ENCODE measurements at regions not wholly inside any gene's neighbourhood (a gene's known extent, or its start where the extent isn't known, plus 50 kb on each side); places are given as distances from the start of the nearest gene placed in this dataset.

DNA sequence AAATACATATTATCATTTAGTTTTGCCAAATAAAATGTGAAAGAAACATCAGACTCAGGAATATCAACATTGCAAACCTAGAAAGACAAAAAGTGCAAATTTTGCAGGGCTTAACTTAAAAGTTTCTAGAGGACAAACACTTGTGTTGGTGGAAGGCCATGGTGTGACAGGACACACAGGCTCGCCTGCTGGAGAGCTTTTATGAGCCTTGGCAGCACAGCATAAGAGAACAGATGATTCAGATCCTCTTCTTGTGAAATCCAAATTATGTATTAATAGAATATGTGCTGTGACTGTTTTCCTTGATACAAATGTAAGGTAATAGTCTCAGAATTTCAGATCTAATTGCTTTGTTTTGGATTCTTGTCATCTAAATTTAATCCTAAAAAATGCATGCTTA is 72.9 kb upstream of the ABCB5 start:
- TF ChIP-seq POLR2A (IDR thresholded peaks at IDR 0.05): no peak
- TF ChIP-seq, protein P1, sequence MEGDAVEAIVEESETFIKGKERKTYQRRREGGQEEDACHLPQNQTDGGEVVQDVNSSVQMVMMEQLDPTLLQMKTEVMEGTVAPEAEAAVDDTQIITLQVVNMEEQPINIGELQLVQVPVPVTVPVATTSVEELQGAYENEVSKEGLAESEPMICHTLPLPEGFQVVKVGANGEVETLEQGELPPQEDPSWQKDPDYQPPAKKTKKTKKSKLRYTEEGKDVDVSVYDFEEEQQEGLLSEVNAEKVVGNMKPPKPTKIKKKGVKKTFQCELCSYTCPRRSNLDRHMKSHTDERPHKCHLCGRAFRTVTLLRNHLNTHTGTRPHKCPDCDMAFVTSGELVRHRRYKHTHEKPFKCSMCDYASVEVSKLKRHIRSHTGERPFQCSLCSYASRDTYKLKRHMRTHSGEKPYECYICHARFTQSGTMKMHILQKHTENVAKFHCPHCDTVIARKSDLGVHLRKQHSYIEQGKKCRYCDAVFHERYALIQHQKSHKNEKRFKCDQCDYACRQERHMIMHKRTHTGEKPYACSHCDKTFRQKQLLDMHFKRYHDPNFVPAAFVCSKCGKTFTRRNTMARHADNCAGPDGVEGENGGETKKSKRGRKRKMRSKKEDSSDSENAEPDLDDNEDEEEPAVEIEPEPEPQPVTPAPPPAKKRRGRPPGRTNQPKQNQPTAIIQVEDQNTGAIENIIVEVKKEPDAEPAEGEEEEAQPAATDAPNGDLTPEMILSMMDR (IDR thresholded peaks at IDR 0.05): no peak

Measured in vagina (tissue), 2 donors.